IMR-90 (cell line): ENCODE measurements at regions not wholly inside any gene's neighbourhood (a gene's known extent, or its start where the extent isn't known, plus 50 kb on each side); places are given as distances from the start of the nearest gene placed in this dataset.

ENCODE experiments used
- ATAC-seq: fragments of 200-7000 bp; cut with Tn5 transposase; 2 replicates; pipeline ENCODE4 v1.9.1; 2020; ENCODE audit warnings: low read depth, mild to moderate bottlenecking, moderate library complexity
- BruUV-seq: library from RNA; stranded (reverse); fragments of 400-500 nt; replicated peaks from 2 replicates; lab custom pipeline; 2021; lab: Mats Ljungman, UMichigan
- CTCF ChIA-PET: fragments of 300-600 bp; formaldehyde crosslinking; extraction: SDS; loops from one replicate; lab custom pipeline; 2021; ENCODE audit warnings: antibody characterized with exemption; lab: Yijun Ruan, JAX
- POLR2A ChIA-PET: fragments of 300-600 bp; sonication (Branson Sonifier 250); formaldehyde crosslinking; loops from one replicate; lab custom pipeline; 2022; ENCODE audit warnings: antibody characterized with exemption; ENCODE audit not compliant: unreplicated experiment; lab: Charles Lee
- DNase-seq: peaks from one replicate; pipeline ENCODE4 v3.0.0; 2013
- H2AFZ ChIP-seq: replicated peaks from 2 replicates; pipeline ENCODE3; 2013; ENCODE audit warnings: low read length, mild to moderate bottlenecking; ENCODE audit not compliant: poor library complexity
- H2AK5ac ChIP-seq: 2 replicates; pipeline ENCODE4 v1.6.1; 2013; ENCODE audit warnings: low read depth, low read length, inconsistent platforms
- H2AK9ac ChIP-seq: replicated peaks from 2 replicates; pipeline ENCODE3; 2013; ENCODE audit warnings: mild to moderate bottlenecking, low read depth, low read length, moderate library complexity; ENCODE audit not compliant: poor library complexity
- H2BK120ac ChIP-seq: 2 replicates; pipeline ENCODE4 v1.6.1; 2013; ENCODE audit warnings: low read depth, low read length, inconsistent platforms
- H2BK15ac ChIP-seq: 3 replicates; pipeline ENCODE4 v1.6.1; 2013; ENCODE audit warnings: low read depth, low read length, inconsistent platforms
- H2BK20ac ChIP-seq: 2 replicates; pipeline ENCODE4 v1.6.1; 2013; ENCODE audit warnings: low read depth, mild to moderate bottlenecking, inconsistent platforms, low read length, moderate library complexity
- H2BK5ac ChIP-seq: 2 replicates; pipeline ENCODE4 v1.6.1; 2013; ENCODE audit warnings: mild to moderate bottlenecking, low read depth, low read length, inconsistent platforms; ENCODE audit not compliant: poor library complexity, severe bottlenecking
- H3K14ac ChIP-seq: replicated peaks from 2 replicates; pipeline ENCODE4 v1.6.1; 2013; ENCODE audit warnings: low read depth, low read length, inconsistent platforms
- H3K18ac ChIP-seq: 2 replicates; pipeline ENCODE4 v1.6.1; 2013; ENCODE audit warnings: low read depth, low read length, control low read depth
- H3K23ac ChIP-seq: 2 replicates; pipeline ENCODE4 v1.6.1; 2013; ENCODE audit warnings: low read depth, low read length, inconsistent platforms
- H3K27ac ChIP-seq: 2 replicates; pipeline ENCODE4 v1.5.1; 2013; ENCODE audit warnings: mild to moderate bottlenecking, control low read depth, low read length; ENCODE audit not compliant: insufficient read depth
- H3K27me3 ChIP-seq: 2 replicates; pipeline ENCODE4 v1.6.1; 2013; ENCODE audit warnings: low read length; ENCODE audit not compliant: control insufficient read depth, insufficient read depth
- H3K36me3 ChIP-seq: 2 replicates; pipeline ENCODE4 v1.6.1; 2013; ENCODE audit warnings: low read length, mixed read lengths; ENCODE audit not compliant: control insufficient read depth, insufficient read depth
- H3K4ac ChIP-seq: 2 replicates; pipeline ENCODE4 v1.6.1; 2013; ENCODE audit warnings: low read depth, low read length, inconsistent platforms
- H3K4me1 ChIP-seq: 2 replicates; pipeline ENCODE4 v1.6.1; 2013; ENCODE audit warnings: low read length, mixed read lengths; ENCODE audit not compliant: control insufficient read depth, insufficient read depth
- H3K4me2 ChIP-seq: 2 replicates; pipeline ENCODE4 v1.6.1; 2013; ENCODE audit warnings: low read depth, mild to moderate bottlenecking, control low read depth, low read length, moderate library complexity
- H3K4me3 ChIP-seq: 2 replicates; pipeline ENCODE4 v1.5.1; 2013; ENCODE audit warnings: low read depth, mild to moderate bottlenecking, control low read depth, low read length, moderate library complexity; ENCODE audit not compliant: insufficient read depth
- H3K56ac ChIP-seq: 2 replicates; pipeline ENCODE4 v1.6.1; 2013; ENCODE audit warnings: low read length, inconsistent platforms; ENCODE audit not compliant: insufficient read depth; ENCODE audit errors: extremely low read depth
- H3K79me1 ChIP-seq, 2 experiments: 2 replicates each; pipeline ENCODE4 v1.6.1; 2013; ENCODE audit warnings: low read length in 2 of 2, inconsistent platforms in 1 of 2, low read depth in 1 of 2
- H3K9ac ChIP-seq: 2 replicates; pipeline ENCODE4 v1.6.1; 2013; ENCODE audit warnings: low read depth, low read length, control low read depth
- H3K9me1 ChIP-seq: 2 replicates; pipeline ENCODE4 v1.6.1; 2013; ENCODE audit warnings: low read length, inconsistent platforms; ENCODE audit not compliant: insufficient read depth
- H3K9me3 ChIP-seq: 2 replicates; pipeline ENCODE4 v1.6.1; 2013; ENCODE audit warnings: low read length; ENCODE audit not compliant: control insufficient read depth, insufficient read depth
- H4K20me1 ChIP-seq: 2 replicates; pipeline ENCODE4 v1.6.1; 2013; ENCODE audit warnings: low read length, inconsistent platforms; ENCODE audit not compliant: insufficient read depth
- H4K5ac ChIP-seq: 2 replicates; pipeline ENCODE4 v1.6.1; 2013; ENCODE audit warnings: mild to moderate bottlenecking, low read depth, low read length, control low read depth
- H4K8ac ChIP-seq, 2 experiments: 2 replicates each; pipeline ENCODE4 v1.6.1; 2013; ENCODE audit warnings: low read depth in 2 of 2, low read length in 2 of 2, control low read depth in 1 of 2, inconsistent platforms in 1 of 2
- H4K91ac ChIP-seq: 2 replicates; pipeline ENCODE4 v1.6.1; 2013; ENCODE audit warnings: low read depth, low read length, inconsistent platforms; ENCODE audit not compliant: insufficient read depth
- BHLHE40 ChIP-seq: fragments of 150-350 bp; IDR thresholded peaks from 2 replicates; pipeline ENCODE4 v1.6.1; 2016; ENCODE audit warnings: mild to moderate bottlenecking, low read depth, low read length
- CEBPB ChIP-seq: IDR thresholded peaks from 2 replicates; pipeline ENCODE4 v1.6.1; 2012; ENCODE audit warnings: low read depth, low read length, improper control_type of control experiment
- CHD1 ChIP-seq: IDR thresholded peaks from 2 replicates; pipeline ENCODE4 v1.6.1; 2012; ENCODE audit warnings: low read depth, low read length, improper control_type of control experiment
- FOS ChIP-seq: fragments of 150-350 bp; IDR thresholded peaks from 2 replicates; pipeline ENCODE4 v1.6.1; 2016; ENCODE audit warnings: low read depth, low read length
- MAFK ChIP-seq: IDR thresholded peaks from 2 replicates; pipeline ENCODE4 v1.6.1; 2012; ENCODE audit warnings: low read depth, low read length, improper control_type of control experiment
- MAZ ChIP-seq: IDR thresholded peaks from 2 replicates; pipeline ENCODE4 v1.6.1; 2012; ENCODE audit warnings: low read depth, mild to moderate bottlenecking, low read length, improper control_type of control experiment, moderate library complexity, borderline replicate concordance
- MXI1 ChIP-seq: IDR thresholded peaks from 2 replicates; pipeline ENCODE4 v1.6.1; 2012; ENCODE audit warnings: low read depth, mild to moderate bottlenecking, low read length, moderate library complexity, borderline replicate concordance
- POLR2A ChIP-seq: IDR thresholded peaks from 2 replicates; pipeline ENCODE4 v1.6.1; 2012; ENCODE audit warnings: mild to moderate bottlenecking, low read depth, low read length
- RCOR1 ChIP-seq: IDR thresholded peaks from 2 replicates; pipeline ENCODE4 v1.6.1; 2012; ENCODE audit warnings: mild to moderate bottlenecking, low read length, improper control_type of control experiment; ENCODE audit not compliant: insufficient replicate concordance
- dilution Hi-C: fragments of 300-500 bp; cut with HindIII; formaldehyde crosslinking; loops from one replicate; pipeline ENCODE4 v1.14.3; 2018; ENCODE audit warnings: low sequenced_read_pairs; ENCODE audit not compliant: unreplicated experiment
- in situ Hi-C: fragments of 300-500 bp; cut with MboI; formaldehyde crosslinking; loops from 3 replicates; pipeline ENCODE4 v1.14.3; 2019; ENCODE audit warnings: low sequenced_read_pairs, inconsistent platforms, mixed read lengths
- intact Hi-C: fragments of 100-400 bp; cut with micrococcal nuclease; formaldehyde crosslinking; loops from 2 replicates; pipeline ENCODE4 v1.10.0; 2022
- TF ChIP-seq, protein P1 (sequence below): fragments of 150-350 bp; IDR thresholded peaks from 2 replicates; pipeline ENCODE4 v1.6.1; 2017; ENCODE audit warnings: mild to moderate bottlenecking, antibody characterized with exemption, low read length, low read depth
- TF ChIP-seq, protein P2 (sequence below): fragments of 150-350 bp; IDR thresholded peaks from 2 replicates; pipeline ENCODE4 v1.6.1; 2016; ENCODE audit warnings: low read depth, mild to moderate bottlenecking, low read length, moderate library complexity, borderline replicate concordance

DNA sequence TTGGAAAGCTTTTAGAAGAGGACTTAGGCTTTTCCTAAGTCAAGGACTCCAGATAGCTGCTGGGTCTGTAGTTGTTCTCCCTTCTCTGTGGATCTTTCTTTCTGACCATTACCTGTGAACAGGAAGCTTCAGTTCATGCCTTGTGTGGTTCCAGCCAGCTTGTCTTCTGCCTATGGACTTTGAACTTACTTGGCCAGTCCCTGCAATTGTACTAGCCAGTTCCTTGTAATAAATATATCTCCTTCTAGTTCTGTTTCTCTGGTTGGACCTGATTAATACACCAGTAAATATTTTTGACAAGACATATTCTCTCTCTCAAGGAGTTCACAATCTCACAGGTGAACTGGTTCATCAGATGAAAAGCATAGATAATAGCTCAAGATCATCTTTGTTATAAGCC is 341.3 kb upstream of the DPPA4 start:
- no peak overlapping the region for H3K9ac ChIP-seq
- in situ Hi-C loops: no loop called here
- no peaks in the 10 kb centered on the region for H3K9me3 ChIP-seq
- no peak overlapping the region for H3K18ac ChIP-seq
- H2BK120ac ChIP-seq: no peak overlapping the region
- H2AK5ac ChIP-seq: no peak overlapping the region
- H4K5ac ChIP-seq: no peak overlapping the region
- H3K27ac ChIP-seq: no peak overlapping the region
- intact Hi-C loops: no loop called here
- H2BK20ac ChIP-seq: no peak overlapping the region
- no peaks in the 10 kb centered on the region for H3K36me3 ChIP-seq
- no peak for TF ChIP-seq CEBPB
- TF ChIP-seq, protein P1, sequence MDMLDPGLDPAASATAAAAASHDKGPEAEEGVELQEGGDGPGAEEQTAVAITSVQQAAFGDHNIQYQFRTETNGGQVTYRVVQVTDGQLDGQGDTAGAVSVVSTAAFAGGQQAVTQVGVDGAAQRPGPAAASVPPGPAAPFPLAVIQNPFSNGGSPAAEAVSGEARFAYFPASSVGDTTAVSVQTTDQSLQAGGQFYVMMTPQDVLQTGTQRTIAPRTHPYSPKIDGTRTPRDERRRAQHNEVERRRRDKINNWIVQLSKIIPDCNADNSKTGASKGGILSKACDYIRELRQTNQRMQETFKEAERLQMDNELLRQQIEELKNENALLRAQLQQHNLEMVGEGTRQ: no peak
- no peak for TF ChIP-seq MAFK
- TF ChIP-seq FOS: no peak
- TF ChIP-seq, protein P2, sequence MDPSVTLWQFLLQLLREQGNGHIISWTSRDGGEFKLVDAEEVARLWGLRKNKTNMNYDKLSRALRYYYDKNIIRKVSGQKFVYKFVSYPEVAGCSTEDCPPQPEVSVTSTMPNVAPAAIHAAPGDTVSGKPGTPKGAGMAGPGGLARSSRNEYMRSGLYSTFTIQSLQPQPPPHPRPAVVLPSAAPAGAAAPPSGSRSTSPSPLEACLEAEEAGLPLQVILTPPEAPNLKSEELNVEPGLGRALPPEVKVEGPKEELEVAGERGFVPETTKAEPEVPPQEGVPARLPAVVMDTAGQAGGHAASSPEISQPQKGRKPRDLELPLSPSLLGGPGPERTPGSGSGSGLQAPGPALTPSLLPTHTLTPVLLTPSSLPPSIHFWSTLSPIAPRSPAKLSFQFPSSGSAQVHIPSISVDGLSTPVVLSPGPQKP: no peak
- no peak for TF ChIP-seq BHLHE40
- TF ChIP-seq CHD1: no peak
- no peak for TF ChIP-seq RCOR1
- no peak for TF ChIP-seq POLR2A
- no peak for TF ChIP-seq MAZ
- TF ChIP-seq MXI1: no peak
- POLR2A ChIA-PET: no interaction called here
- H4K91ac ChIP-seq: no peak overlapping the region
- H3K14ac ChIP-seq: no peak overlapping the region
- no peak overlapping the region for H2AK9ac ChIP-seq
- dilution Hi-C loops: no loop called here
- ATAC-seq (no peak), DNase-seq (no peak)
- H3K4me3 ChIP-seq: no peak overlapping the region
- CTCF ChIA-PET: interaction anchor here (0.6 kb wide), 1 partner anchor 1473 kb away, joined by 3 read pairs; no protein-coding TSS in a partner anchor
- no peaks in the 10 kb centered on the region for H4K20me1 ChIP-seq
- H3K4me1 ChIP-seq: no peaks in the 10 kb centered on the region
- H3K79me1 ChIP-seq: no peaks in the 10 kb centered on the region
- no peak overlapping the region for H3K56ac ChIP-seq
- H3K23ac ChIP-seq: no peak overlapping the region
- no peaks in the 10 kb centered on the region for H3K9me1 ChIP-seq
- BruUV-seq: no TSS peak
- H2BK15ac ChIP-seq: no peak overlapping the region
- H2AFZ ChIP-seq: no peak overlapping the region
- H3K4me2 ChIP-seq: no peak overlapping the region
- H3K4ac ChIP-seq: no peak overlapping the region
- H3K27me3 ChIP-seq: no peaks in the 10 kb centered on the region
- no peak overlapping the region for H4K8ac ChIP-seq
- H2BK5ac ChIP-seq: no peak overlapping the region
